Parathyroid adenoma (tissue), 2 donors: ENCODE measurements at regions not wholly inside any gene's neighbourhood (a gene's known extent, or its start where the extent isn't known, plus 50 kb on each side); places are given as distances from the start of the nearest gene placed in this dataset.
"Not testable (repeated sequence)": the region's sequence is repeated elsewhere in the genome, so short reads cannot be mapped to it uniquely, and the experiment has no call there.

Source experiments
- H2AFZ ChIP-seq: fragments of 300-600 bp; sonication (generic); one replicate; pipeline ENCODE4 v1.7.0; 2017; ENCODE audit warnings: antibody characterized with exemption, mild to moderate bottlenecking
- H3K27ac ChIP-seq: fragments of 300-600 bp; sonication (generic); one replicate; pipeline ENCODE4 v1.7.0; 2017
- H3K27me3 ChIP-seq: fragments of 300-600 bp; sonication (generic); one replicate; pipeline ENCODE4 v1.7.0; 2017; ENCODE audit warnings: low read length; ENCODE audit not compliant: control insufficient read depth, insufficient read depth
- H3K36me3 ChIP-seq: fragments of 300-600 bp; sonication (generic); one replicate; pipeline ENCODE4 v1.7.0; 2017; ENCODE audit warnings: low read length; ENCODE audit not compliant: control insufficient read depth, insufficient read depth
- H3K4me1 ChIP-seq: fragments of 300-600 bp; sonication (generic); one replicate; pipeline ENCODE4 v1.7.0; 2017; ENCODE audit warnings: control low read depth
- H3K4me2 ChIP-seq: fragments of 300-600 bp; sonication (generic); one replicate; pipeline ENCODE4 v1.7.0; 2017; ENCODE audit warnings: low read length
- H3K4me3 ChIP-seq: fragments of 300-600 bp; sonication (generic); one replicate; pipeline ENCODE4 v1.7.0; 2017; ENCODE audit warnings: low read depth, low read length
- H3K79me2 ChIP-seq: fragments of 300-600 bp; sonication (generic); one replicate; pipeline ENCODE4 v1.7.0; 2017; ENCODE audit warnings: control low read depth
- H3K9ac ChIP-seq: fragments of 300-600 bp; sonication (generic); one replicate; pipeline ENCODE4 v1.7.0; 2017; ENCODE audit warnings: mild to moderate bottlenecking
- H3K9me3 ChIP-seq: fragments of 300-600 bp; sonication (generic); one replicate; pipeline ENCODE4 v1.7.0; 2017; ENCODE audit warnings: low read length; ENCODE audit not compliant: control insufficient read depth
- CTCF ChIP-seq: fragments of 300-600 bp; sonication (generic); IDR thresholded peaks from one replicate; pipeline ENCODE4 v1.7.0; 2017; ENCODE audit warnings: antibody characterized with exemption, mild to moderate bottlenecking
- donor health status: primary hyperparathyroidism.

- no peak for TF ChIP-seq CTCF
These were observed 156.2 kb upstream of the S1PR3 start for GRCh38 chr9:88835038-88835466.

GRCh38 chr9:88835772-88836171, 155.5 kb upstream of the S1PR3 start:
- Histone ChIP-seq H3K9ac (no peak overlapping the region), H3K27ac (no peak overlapping the region), H3K79me2 (no peaks in the 10 kb centered on the region), H2AFZ (no peak overlapping the region), H3K36me3 (no peaks in the 10 kb centered on the region), H3K4me2 (no peak overlapping the region), H3K27me3 (no peaks in the 10 kb centered on the region), H3K4me3 (no peak overlapping the region), H3K4me1 (no peaks in the 10 kb centered on the region), H3K9me3 (no peaks in the 10 kb centered on the region)
- TF ChIP-seq CTCF, result no peak

More at GRCh38 chr9:88835038-88835466, 156.2 kb upstream of the S1PR3 start:
- H3K27ac ChIP-seq, result no peak overlapping the region
- H3K79me2 ChIP-seq, result no peaks in the 10 kb centered on the region
- H3K4me1 ChIP-seq, result no peaks in the 10 kb centered on the region
- no peak overlapping the region for H3K4me3 ChIP-seq
- no peaks in the 10 kb centered on the region for H3K27me3 ChIP-seq
- no peaks in the 10 kb centered on the region for H3K36me3 ChIP-seq
- no peaks in the 10 kb centered on the region for H3K9me3 ChIP-seq
- no peak overlapping the region for H3K9ac ChIP-seq
- H3K4me2 ChIP-seq, result no peak overlapping the region
- no peak overlapping the region for H2AFZ ChIP-seq

GRCh38 chr9:88837731-88838130, 153.5 kb upstream of the S1PR3 start:
- no peak for TF ChIP-seq CTCF
- H2AFZ ChIP-seq, result no peak overlapping the region
- H3K4me3 ChIP-seq, result no peak overlapping the region
- no peak overlapping the region for H3K4me2 ChIP-seq
- H3K4me1 ChIP-seq, result no peaks in the 10 kb centered on the region
- no peaks in the 10 kb centered on the region for H3K36me3 ChIP-seq
- no peaks in the 10 kb centered on the region for H3K9me3 ChIP-seq
- no peak overlapping the region for H3K27ac ChIP-seq
- H3K9ac ChIP-seq, result no peak overlapping the region
- no peaks in the 10 kb centered on the region for H3K27me3 ChIP-seq
- H3K79me2 ChIP-seq, result no peaks in the 10 kb centered on the region

GRCh38 chr9:88849878-88850277, 141.4 kb upstream of the S1PR3 start:
- not testable (repeated sequence) for H3K79me2 ChIP-seq, H3K4me3 ChIP-seq, H3K4me2 ChIP-seq, H2AFZ ChIP-seq, H3K27ac ChIP-seq, H3K4me1 ChIP-seq, H3K36me3 ChIP-seq, H3K27me3 ChIP-seq, H3K9me3 ChIP-seq, H3K9ac ChIP-seq

GRCh38 chr9:88852794-88853193, 138.5 kb upstream of the S1PR3 start:
- Histone ChIP-seq H3K9ac (no peak overlapping the region), H3K4me2 (no peak overlapping the region), H3K9me3 (no peaks in the 10 kb centered on the region), H3K4me3 (no peak overlapping the region), H3K27ac (no peak overlapping the region), H3K4me1 (no peaks in the 10 kb centered on the region), H3K36me3 (no peaks in the 10 kb centered on the region), H3K79me2 (no peaks in the 10 kb centered on the region), H2AFZ (no peak overlapping the region), H3K27me3 (no peaks in the 10 kb centered on the region)
- TF ChIP-seq CTCF, result no peak
